CD4-positive, CD25-positive, alpha-beta regulatory T cell (primary cell): ENCODE measurements at regions not wholly inside any gene's neighbourhood (a gene's known extent, or its start where the extent isn't known, plus 50 kb on each side); places are given as distances from the start of the nearest gene placed in this dataset.

ENCODE experiments used
- ATAC-seq, 2 donors: fragments of 150-1000 bp; cut with Tn5 transposase; one replicate each; pipeline ENCODE4 v1.10.0; 2021; ENCODE audit warnings: low read depth in 2 of 2, moderate number of reproducible peaks in 2 of 2, moderate library complexity in 1 of 2
- DNase-seq, 3 donors: peaks; one replicate each; pipeline versions ENCODE4 v3.0.0 to v3.0.0-alpha.2; 2012 to 2022; ENCODE audit warnings: mixed read lengths in 1 of 3
- H3K27ac ChIP-seq: one replicate; pipeline ENCODE4 v1.7.0; 2013; ENCODE audit warnings: mild to moderate bottlenecking, low read length; ENCODE audit not compliant: insufficient read depth, poor library complexity, severe bottlenecking
- H3K27me3 ChIP-seq: one replicate; pipeline ENCODE4 v1.7.0; 2013; ENCODE audit warnings: low read length; ENCODE audit not compliant: control insufficient read depth, insufficient read depth
- H3K36me3 ChIP-seq: one replicate; pipeline ENCODE4 v1.7.0; 2013; ENCODE audit warnings: mild to moderate bottlenecking, low read length, moderate library complexity; ENCODE audit not compliant: control insufficient read depth, insufficient read depth
- H3K4me1 ChIP-seq: 2 replicates; pipeline ENCODE4 v1.7.0; 2013; ENCODE audit warnings: mild to moderate bottlenecking, low read length; ENCODE audit not compliant: insufficient read depth, control insufficient read depth, poor library complexity, severe bottlenecking
- H3K4me3 ChIP-seq: one replicate; pipeline ENCODE4 v1.7.0; 2013; ENCODE audit warnings: low read depth, mild to moderate bottlenecking, low read length, moderate library complexity
- H3K9me3 ChIP-seq, 2 experiments: 1 replicate in 1 of 2; 2 replicates in 1 of 2; pipeline ENCODE4 v1.7.0; 2013; ENCODE audit warnings: low read length in 2 of 2, mild to moderate bottlenecking in 1 of 2, moderate library complexity in 1 of 2; ENCODE audit not compliant: control insufficient read depth in 2 of 2
- H3K27ac Mint-ChIP-seq, 3 donors: one replicate each; pipeline ENCODE4 v1.8.0; 2020 to 2022; ENCODE audit warnings: mild to moderate bottlenecking in 3 of 3, mixed read lengths in 3 of 3, moderate library complexity in 2 of 3
- H3K27me3 Mint-ChIP-seq: one replicate; pipeline ENCODE4 v1.8.0; 2022; ENCODE audit warnings: mild to moderate bottlenecking, mixed read lengths
- H3K36me3 Mint-ChIP-seq: one replicate; pipeline ENCODE4 v1.8.0; 2020; ENCODE audit warnings: mixed read lengths
- H3K4me1 Mint-ChIP-seq, 4 donors: one replicate each; pipeline ENCODE4 v1.8.0; 2020 to 2022; ENCODE audit warnings: mixed read lengths in 4 of 4, mild to moderate bottlenecking in 1 of 4
- H3K4me3 Mint-ChIP-seq, 4 donors: one replicate each; pipeline ENCODE4 v1.8.0; 2020 to 2022; ENCODE audit warnings: mild to moderate bottlenecking in 4 of 4, mixed read lengths in 4 of 4, moderate library complexity in 3 of 4
- H3K9me3 Mint-ChIP-seq, 7 donors: one replicate each; pipeline ENCODE4 v1.8.0; 2020 to 2022; ENCODE audit warnings: mixed read lengths in 7 of 7, mild to moderate bottlenecking in 3 of 7, moderate library complexity in 2 of 7

DNA sequence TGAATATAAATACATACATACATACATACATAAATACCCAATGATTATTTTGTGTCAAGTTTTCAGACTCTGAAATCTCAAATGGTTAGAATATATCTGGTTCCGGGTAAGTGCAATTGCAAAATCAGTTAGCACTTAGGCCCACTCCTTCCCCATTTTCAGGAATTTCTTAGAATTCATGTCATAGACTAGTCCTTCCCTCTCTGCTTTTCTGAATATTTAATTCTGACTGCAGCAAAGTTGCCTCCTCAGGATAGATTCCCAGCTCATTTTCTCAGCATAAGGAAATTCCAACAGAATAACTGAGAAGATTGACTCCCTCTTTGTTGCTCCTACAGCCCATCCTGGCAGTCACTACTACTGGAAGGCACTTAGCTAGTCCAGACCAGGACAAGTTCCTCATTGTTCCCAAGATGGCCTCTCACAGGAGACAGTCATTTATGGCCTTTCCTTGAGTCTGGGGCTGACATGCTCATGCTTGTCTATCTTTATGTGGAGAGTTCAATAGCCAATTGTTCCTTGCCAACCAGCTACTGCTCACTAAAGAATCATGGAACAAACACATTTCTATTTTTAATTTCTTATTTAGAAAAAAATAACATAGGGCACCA is 142.9 kb upstream of the ITGB1 start:
- H3K36me3 ChIP-seq: peaks cover 8% of the 10 kb centered on the region
- Mint-ChIP-seq H3K9me3 (peaks cover 0 to 16% (median 3%) of the 10 kb centered on the region in 7 donors), H3K27ac (peak overlapping the region; percentile 38 to 95 (median 72)), H3K36me3 (peaks cover 20% of the 10 kb centered on the region), H3K27me3 (no peaks in the 10 kb centered on the region), H3K4me1 (peaks cover 41 to 74% (median 58%) of the 10 kb centered on the region in 4 donors), H3K4me3 (peak overlapping the region in 1 of 4 donors; percentile 21)
- ATAC-seq (no peak), DNase-seq (no peak)
- no peaks in the 10 kb centered on the region for H3K27me3 ChIP-seq
- peak overlapping the region; percentile 68 for H3K27ac ChIP-seq
- H3K4me3 ChIP-seq: peak overlapping the region; percentile 47
- H3K4me1 ChIP-seq: peaks cover 40% of the 10 kb centered on the region
- peaks cover 5 to 11% of the 10 kb centered on the region in 2 experiments for H3K9me3 ChIP-seq

DNA sequence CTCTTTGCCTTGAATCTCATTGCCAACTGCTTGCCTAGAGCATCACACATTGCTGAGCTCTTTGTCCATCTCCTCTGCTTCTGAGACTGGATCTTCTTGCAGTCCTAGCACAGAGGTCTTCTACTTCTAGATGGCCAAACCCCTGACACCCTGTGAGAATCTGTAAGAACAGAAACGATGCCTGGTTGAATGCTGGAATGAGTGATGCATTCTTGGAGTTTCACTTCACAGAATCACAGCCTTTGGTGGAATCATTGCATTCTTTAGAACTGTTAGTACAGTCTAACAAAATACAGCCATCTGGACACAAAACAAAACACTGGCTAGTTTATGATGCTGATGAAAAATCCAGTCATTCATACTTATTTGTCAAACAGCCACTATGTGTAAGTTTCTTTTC is 141.7 kb upstream of the ITGB1 start:
- peaks cover 0 to 18% (median 4%) of the 10 kb centered on the region in 7 donors for H3K9me3 Mint-ChIP-seq
- peaks cover 41 to 77% (median 58%) of the 10 kb centered on the region in 4 donors for H3K4me1 Mint-ChIP-seq
- H3K36me3 Mint-ChIP-seq: peaks cover 16% of the 10 kb centered on the region
- peaks cover 3% of the 10 kb centered on the region for H3K36me3 ChIP-seq
- H3K27me3 Mint-ChIP-seq: no peaks in the 10 kb centered on the region
- peaks cover 43% of the 10 kb centered on the region for H3K4me1 ChIP-seq
- H3K27me3 ChIP-seq: no peaks in the 10 kb centered on the region
- H3K27ac ChIP-seq: peak overlapping the region; percentile 53
- peak in 1 of 3 donors; percentile 47 for DNase-seq
- peak overlapping the region; percentile 46 to 74 (median 64) for H3K4me3 Mint-ChIP-seq
- H3K9me3 ChIP-seq: peaks cover 5 to 9% of the 10 kb centered on the region in 2 experiments
- peak overlapping the region; percentile 68 to 95 (median 88) for H3K27ac Mint-ChIP-seq
- no peak for ATAC-seq
- peak overlapping the region; percentile 55 for H3K4me3 ChIP-seq

GRCh38 chr10:33098951-33099663 is 141.1 kb upstream of the ITGB1 start:
- Histone ChIP-seq H3K4me3 (peak overlapping the region; percentile 55), H3K4me1 (peaks cover 43% of the 10 kb centered on the region), H3K27ac (peak overlapping the region; percentile 53), H3K27me3 (no peaks in the 10 kb centered on the region), H3K9me3 (peaks cover 5 to 12% of the 10 kb centered on the region in 2 experiments), H3K36me3 (no peaks in the 10 kb centered on the region)
- H3K27ac Mint-ChIP-seq: peak overlapping the region; percentile 68 to 95 (median 88)
- peak in 1 of 2 donors; percentile 37 for ATAC-seq
- no peaks in the 10 kb centered on the region for H3K27me3 Mint-ChIP-seq
- H3K4me3 Mint-ChIP-seq: peak overlapping the region; percentile 46 to 74 (median 64)
- H3K4me1 Mint-ChIP-seq: peaks cover 41 to 76% (median 56%) of the 10 kb centered on the region in 4 donors
- peaks cover 16% of the 10 kb centered on the region for H3K36me3 Mint-ChIP-seq
- H3K9me3 Mint-ChIP-seq: peaks cover 0 to 18% (median 7%) of the 10 kb centered on the region in 7 donors
- DNase-seq: peak in 1 of 3 donors; percentile 51

GRCh38 chr10:33095867-33096815 is 138.1 kb upstream of the ITGB1 start:
- DNase-seq (no peak), ATAC-seq (no peak)
- H3K36me3 Mint-ChIP-seq: peaks cover 25% of the 10 kb centered on the region
- Histone ChIP-seq H3K27ac (no peak overlapping the region), H3K36me3 (no peaks in the 10 kb centered on the region), H3K4me3 (peak overlapping the region; percentile 14), H3K9me3 (peaks cover 0 to 8% of the 10 kb centered on the region in 2 experiments), H3K4me1 (peaks cover 33% of the 10 kb centered on the region), H3K27me3 (no peaks in the 10 kb centered on the region)
- H3K9me3 Mint-ChIP-seq: peaks cover 0 to 21% (median 5%) of the 10 kb centered on the region in 7 donors
- no peaks in the 10 kb centered on the region for H3K27me3 Mint-ChIP-seq
- peaks cover 31 to 72% (median 55%) of the 10 kb centered on the region in 4 donors for H3K4me1 Mint-ChIP-seq
- peak overlapping the region; percentile 33 to 53 (median 47) for H3K27ac Mint-ChIP-seq
- H3K4me3 Mint-ChIP-seq: peak overlapping the region in 2 of 4 donors; percentile 22 to 24

DNA sequence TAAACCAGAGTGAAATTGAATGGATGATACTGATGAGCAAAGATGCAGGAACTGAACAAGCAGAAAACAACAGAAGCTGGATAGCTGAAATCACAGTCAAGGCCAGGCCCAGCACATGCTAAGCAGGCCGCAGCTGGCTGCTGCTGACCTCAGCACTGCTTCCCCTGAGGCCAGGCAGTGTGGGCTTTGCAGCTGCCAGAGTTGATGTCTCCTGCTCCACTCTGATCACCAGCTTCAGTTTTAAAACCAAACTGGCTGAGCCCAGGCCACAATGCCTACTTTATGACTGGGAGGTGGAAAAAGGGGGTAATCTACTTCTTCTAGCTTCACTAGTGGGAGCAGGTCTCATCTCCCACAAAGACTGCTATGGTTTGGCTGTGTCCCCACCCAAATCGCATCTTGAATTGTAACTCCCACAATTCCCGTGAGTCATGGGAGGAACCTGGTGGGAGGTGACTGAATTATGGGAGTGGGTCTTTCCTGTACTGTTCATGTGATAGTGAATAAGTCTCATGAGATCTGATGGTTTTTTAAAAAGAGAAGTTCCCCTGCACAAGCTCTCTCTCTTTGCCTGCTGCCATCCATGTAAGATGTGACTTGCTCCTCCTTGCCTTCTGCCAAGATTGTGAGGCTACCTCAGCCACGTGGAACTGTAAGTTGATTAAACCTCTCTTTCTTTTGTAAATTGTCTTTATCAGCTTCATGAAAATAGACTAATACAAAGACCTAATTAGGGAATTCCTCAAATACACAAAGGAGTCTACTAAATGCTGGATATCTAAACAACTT is 136.4 kb upstream of the ITGB1 start:
- H3K4me1 Mint-ChIP-seq: peaks cover 31 to 65% (median 45%) of the 10 kb centered on the region in 4 donors
- peaks cover 36% of the 10 kb centered on the region for H3K36me3 Mint-ChIP-seq
- ATAC-seq: no peak

DNA sequence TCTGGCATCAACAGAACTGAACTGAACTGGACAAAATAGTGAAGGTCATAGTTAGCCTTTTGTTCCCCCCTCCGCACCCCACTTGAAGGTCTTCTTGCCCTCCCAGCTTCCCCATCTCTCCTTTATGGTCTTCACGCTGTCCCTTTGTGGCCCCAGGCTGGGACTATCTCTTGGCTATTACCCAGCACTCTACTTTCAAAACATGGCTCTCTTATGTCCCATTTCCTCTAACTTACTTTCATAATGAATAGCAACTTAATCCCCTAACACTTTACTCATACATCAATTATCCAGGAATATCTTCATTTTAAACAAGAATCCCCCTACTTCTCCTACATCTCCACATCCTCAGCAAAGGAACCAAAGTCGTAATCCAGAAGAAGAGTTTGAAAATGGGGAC is 135.3 kb upstream of the ITGB1 start:
- H3K27ac Mint-ChIP-seq: peak overlapping the region in 1 of 3 donors; percentile 9
- H3K9me3 ChIP-seq: peaks cover 0 to 8% of the 10 kb centered on the region in 2 experiments
- peaks cover 11% of the 10 kb centered on the region for H3K4me1 ChIP-seq
- DNase-seq: no peak
- H3K27me3 ChIP-seq: no peaks in the 10 kb centered on the region
- no peak for ATAC-seq
- H3K4me1 Mint-ChIP-seq: peaks cover 25 to 62% (median 39%) of the 10 kb centered on the region in 4 donors
- no peaks in the 10 kb centered on the region for H3K27me3 Mint-ChIP-seq
- H3K4me3 Mint-ChIP-seq: no peak overlapping the region
- peaks cover 36% of the 10 kb centered on the region for H3K36me3 Mint-ChIP-seq
- H3K4me3 ChIP-seq: no peak overlapping the region
- peaks cover 0 to 20% (median 7%) of the 10 kb centered on the region in 7 donors for H3K9me3 Mint-ChIP-seq
- H3K27ac ChIP-seq: no peak overlapping the region
- H3K36me3 ChIP-seq: peaks cover 1% of the 10 kb centered on the region

More for the DNA sequence above, 136.4 kb upstream of the ITGB1 start:
- Histone ChIP-seq H3K4me1 (peaks cover 17% of the 10 kb centered on the region), H3K27ac (no peak overlapping the region), H3K27me3 (no peaks in the 10 kb centered on the region), H3K4me3 (no peak overlapping the region), H3K9me3 (peaks cover 0 to 8% of the 10 kb centered on the region in 2 experiments), H3K36me3 (peaks cover 1% of the 10 kb centered on the region)
- Mint-ChIP-seq H3K4me3 (peak overlapping the region in 1 of 4 donors; percentile 41), H3K27ac (peak overlapping the region in 2 of 3 donors; percentile 49 to 78), H3K27me3 (no peaks in the 10 kb centered on the region), H3K9me3 (peaks cover 0 to 21% (median 5%) of the 10 kb centered on the region in 7 donors)
- no peak for DNase-seq
